Neutrophil (primary cell): ENCODE measurements at regions not wholly inside any gene's neighbourhood (a gene's known extent, or its start where the extent isn't known, plus 50 kb on each side); places are given as distances from the start of the nearest gene placed in this dataset.

Experiments used
- H3K27ac ChIP-seq: fragments of 200-600 bp; sonication (generic); 2 replicates; pipeline ENCODE4 v1.5.1; 2016; ENCODE audit warnings: mild to moderate bottlenecking, moderate library complexity
- H3K27me3 ChIP-seq: fragments of 200-600 bp; sonication (generic); 2 replicates; pipeline ENCODE4 v1.6.0; 2016; ENCODE audit warnings: mild to moderate bottlenecking
- H3K36me3 ChIP-seq: fragments of 200-600 bp; sonication (generic); 2 replicates; pipeline ENCODE4 v1.5.1; 2017
- H3K4me1 ChIP-seq, 2 experiments: fragments of 200-600 bp in 1 of 2; sonication (generic) in 1 of 2; 1 replicate in 1 of 2; 2 replicates in 1 of 2; pipeline versions ENCODE4 v1.5.1 to v1.6.1; 2013 to 2016; ENCODE audit warnings: low read depth in 1 of 2, low read length in 1 of 2, mild to moderate bottlenecking in 1 of 2, moderate library complexity in 1 of 2; ENCODE audit not compliant: control insufficient read depth in 1 of 2, insufficient read depth in 1 of 2
- H3K4me3 ChIP-seq, 2 experiments: fragments of 200-600 bp in 1 of 2; sonication (generic) in 1 of 2; 1 replicate in 1 of 2; 2 replicates in 1 of 2; pipeline ENCODE4 v1.5.1; 2013 to 2016; ENCODE audit warnings: low read depth in 1 of 2, low read length in 1 of 2, mild to moderate bottlenecking in 1 of 2, moderate library complexity in 1 of 2
- H3K9me3 ChIP-seq: fragments of 200-600 bp; sonication (generic); 2 replicates; pipeline ENCODE4 v1.5.1; 2016
- CTCF ChIP-seq: fragments of 200-600 bp; sonication (generic); IDR thresholded peaks from 2 replicates; pipeline ENCODE4 v1.5.1; 2016; ENCODE audit warnings: antibody characterized with exemption

- Histone ChIP-seq H3K4me1 (no peaks in the 10 kb centered on the region), H3K36me3 (no peaks in the 10 kb centered on the region), H3K4me3 (no peak overlapping the region), H3K27me3 (peaks cover 5% of the 10 kb centered on the region), H3K27ac (no peak overlapping the region), H3K9me3 (no peaks in the 10 kb centered on the region)
- no peak for TF ChIP-seq CTCF
Measured at GRCh38 chr19:30207357-30207756, 164.8 kb upstream of the ZNF536 start.

GRCh38 chr19:30208436-30209060 is 163.6 kb upstream of the ZNF536 start:
- no peaks in the 10 kb centered on the region for H3K4me1 ChIP-seq
- H3K27me3 ChIP-seq = peaks cover 8% of the 10 kb centered on the region
- H3K36me3 ChIP-seq = no peaks in the 10 kb centered on the region
- TF ChIP-seq CTCF = no peak
- H3K9me3 ChIP-seq = no peaks in the 10 kb centered on the region
- H3K27ac ChIP-seq = no peak overlapping the region
- no peak overlapping the region for H3K4me3 ChIP-seq

DNA sequence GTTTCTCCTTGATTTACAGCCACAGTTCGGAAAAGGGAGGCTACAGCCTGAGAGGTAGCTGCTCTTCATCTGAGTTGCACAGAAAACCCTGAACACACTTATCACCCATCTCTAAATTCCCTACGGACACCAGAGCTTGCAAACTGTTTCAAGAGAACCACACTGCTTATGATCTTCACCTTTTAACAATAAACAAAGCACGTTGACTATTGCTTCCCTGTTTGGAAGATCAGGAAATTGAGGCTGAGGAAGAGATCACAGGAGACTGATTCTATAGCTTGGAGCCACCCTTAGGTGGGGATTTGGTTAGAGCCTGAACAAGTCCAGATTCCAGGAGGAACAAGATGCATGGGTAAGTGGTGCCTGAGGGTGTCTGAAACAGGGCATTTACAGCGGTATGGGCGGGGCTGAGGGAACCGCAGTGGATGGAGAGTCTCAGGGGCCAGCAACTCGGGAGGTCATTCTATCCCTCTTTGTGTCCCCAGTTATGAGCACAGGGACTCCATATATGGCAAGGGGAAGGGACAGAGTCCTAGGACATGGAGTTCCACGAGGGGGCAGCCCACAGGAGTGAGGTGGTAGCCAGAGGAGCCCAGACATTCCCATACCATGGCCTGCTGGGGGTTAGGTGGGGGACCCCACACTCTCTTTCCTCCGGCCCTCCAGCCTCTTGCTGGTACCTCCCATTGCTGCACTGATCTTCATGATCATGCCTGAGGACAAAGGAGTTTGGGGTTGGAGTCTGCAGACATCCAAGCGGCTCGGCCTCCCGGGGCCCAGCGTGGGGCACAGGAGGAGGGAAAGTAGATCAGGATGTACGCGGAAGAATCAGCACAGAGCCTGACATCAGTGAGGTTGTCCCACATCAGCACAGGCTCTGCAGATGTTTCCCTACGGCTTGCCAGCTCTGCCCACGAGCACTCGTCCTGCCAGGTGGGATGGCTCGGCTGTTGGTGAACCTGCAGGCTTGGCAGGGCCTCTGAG is 162.3 kb upstream of the ZNF536 start:
- Histone ChIP-seq H3K27ac (no peak overlapping the region), H3K4me3 (no peak overlapping the region), H3K36me3 (no peaks in the 10 kb centered on the region), H3K9me3 (no peaks in the 10 kb centered on the region), H3K27me3 (peaks cover 8% of the 10 kb centered on the region), H3K4me1 (no peaks in the 10 kb centered on the region)
- no peak for TF ChIP-seq CTCF

DNA sequence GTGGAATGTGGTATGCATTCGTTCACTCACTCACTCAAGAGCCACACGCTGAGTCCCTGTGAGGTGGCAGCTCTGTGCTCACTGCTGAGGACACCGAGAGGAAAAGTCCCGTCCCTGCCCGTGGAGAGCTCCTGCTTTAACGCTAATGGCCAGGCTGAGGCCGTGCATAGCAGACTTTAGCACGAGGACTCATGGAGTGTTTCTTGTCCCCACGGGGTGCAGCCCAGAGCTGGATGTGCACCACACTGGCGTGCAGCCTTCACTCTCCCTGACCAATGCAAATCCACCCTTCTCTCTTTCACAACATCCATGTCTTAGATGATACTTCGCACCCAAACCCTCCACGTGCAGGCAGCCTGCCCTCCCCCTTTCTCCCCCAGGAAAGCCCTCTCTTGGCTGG is 159.6 kb upstream of the ZNF536 start:
- Histone ChIP-seq H3K36me3 (no peaks in the 10 kb centered on the region), H3K27ac (no peak overlapping the region), H3K4me3 (no peak overlapping the region), H3K4me1 (no peaks in the 10 kb centered on the region), H3K27me3 (peaks cover 18% of the 10 kb centered on the region), H3K9me3 (no peaks in the 10 kb centered on the region)
- TF ChIP-seq CTCF = no peak

DNA sequence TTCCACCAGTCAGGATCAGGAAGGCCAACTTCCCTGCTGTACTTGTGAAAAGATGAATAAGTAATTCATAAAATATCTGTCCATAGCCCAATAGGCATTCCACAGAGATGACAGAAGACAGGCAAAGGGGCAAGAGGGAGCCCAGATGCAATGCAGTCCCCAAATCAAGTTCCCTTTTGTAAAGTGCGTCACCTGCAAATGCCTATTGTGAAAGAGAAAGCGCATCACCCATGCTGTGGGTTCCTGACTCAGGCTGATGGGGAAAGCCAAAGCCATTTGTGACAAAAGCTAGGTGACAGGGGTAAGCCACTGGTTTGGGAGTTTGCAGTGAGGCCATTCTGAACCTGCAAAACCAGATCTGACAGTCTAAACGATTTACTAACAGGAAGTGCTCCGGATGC is 157.5 kb upstream of the ZNF536 start:
- Histone ChIP-seq H3K36me3 (no peaks in the 10 kb centered on the region), H3K27me3 (peaks cover 29% of the 10 kb centered on the region), H3K9me3 (no peaks in the 10 kb centered on the region), H3K27ac (no peak overlapping the region), H3K4me3 (no peak overlapping the region), H3K4me1 (no peaks in the 10 kb centered on the region)
- no peak for TF ChIP-seq CTCF
